IMR-90 (cell line): ENCODE measurements at regions not wholly inside any gene's neighbourhood (a gene's known extent, or its start where the extent isn't known, plus 50 kb on each side); places are given as distances from the start of the nearest gene placed in this dataset.

Source experiments
- ATAC-seq: fragments of 200-7000 bp; cut with Tn5 transposase; 2 replicates; pipeline ENCODE4 v1.9.1; 2020; ENCODE audit warnings: low read depth, mild to moderate bottlenecking, moderate library complexity
- BruUV-seq: library from RNA; stranded (reverse); fragments of 400-500 nt; replicated peaks from 2 replicates; lab custom pipeline; 2021; lab: Mats Ljungman, UMichigan
- CTCF ChIA-PET: fragments of 300-600 bp; formaldehyde crosslinking; extraction: SDS; loops from one replicate; lab custom pipeline; 2021; ENCODE audit warnings: antibody characterized with exemption; lab: Yijun Ruan, JAX
- POLR2A ChIA-PET: fragments of 300-600 bp; sonication (Branson Sonifier 250); formaldehyde crosslinking; loops from one replicate; lab custom pipeline; 2022; ENCODE audit warnings: antibody characterized with exemption; ENCODE audit not compliant: unreplicated experiment; lab: Charles Lee
- DNase-seq: peaks from one replicate; pipeline ENCODE4 v3.0.0; 2013
- H2AFZ ChIP-seq: replicated peaks from 2 replicates; pipeline ENCODE3; 2013; ENCODE audit warnings: low read length, mild to moderate bottlenecking; ENCODE audit not compliant: poor library complexity
- H2AK5ac ChIP-seq: 2 replicates; pipeline ENCODE4 v1.6.1; 2013; ENCODE audit warnings: low read depth, low read length, inconsistent platforms
- H2AK9ac ChIP-seq: replicated peaks from 2 replicates; pipeline ENCODE3; 2013; ENCODE audit warnings: mild to moderate bottlenecking, low read depth, low read length, moderate library complexity; ENCODE audit not compliant: poor library complexity
- H2BK120ac ChIP-seq: 2 replicates; pipeline ENCODE4 v1.6.1; 2013; ENCODE audit warnings: low read depth, low read length, inconsistent platforms
- H2BK15ac ChIP-seq: 3 replicates; pipeline ENCODE4 v1.6.1; 2013; ENCODE audit warnings: low read depth, low read length, inconsistent platforms
- H2BK20ac ChIP-seq: 2 replicates; pipeline ENCODE4 v1.6.1; 2013; ENCODE audit warnings: low read depth, mild to moderate bottlenecking, inconsistent platforms, low read length, moderate library complexity
- H2BK5ac ChIP-seq: 2 replicates; pipeline ENCODE4 v1.6.1; 2013; ENCODE audit warnings: mild to moderate bottlenecking, low read depth, low read length, inconsistent platforms; ENCODE audit not compliant: poor library complexity, severe bottlenecking
- H3K14ac ChIP-seq: replicated peaks from 2 replicates; pipeline ENCODE4 v1.6.1; 2013; ENCODE audit warnings: low read depth, low read length, inconsistent platforms
- H3K18ac ChIP-seq: 2 replicates; pipeline ENCODE4 v1.6.1; 2013; ENCODE audit warnings: low read depth, low read length, control low read depth
- H3K23ac ChIP-seq: 2 replicates; pipeline ENCODE4 v1.6.1; 2013; ENCODE audit warnings: low read depth, low read length, inconsistent platforms
- H3K27ac ChIP-seq: 2 replicates; pipeline ENCODE4 v1.5.1; 2013; ENCODE audit warnings: mild to moderate bottlenecking, control low read depth, low read length; ENCODE audit not compliant: insufficient read depth
- H3K27me3 ChIP-seq: 2 replicates; pipeline ENCODE4 v1.6.1; 2013; ENCODE audit warnings: low read length; ENCODE audit not compliant: control insufficient read depth, insufficient read depth
- H3K36me3 ChIP-seq: 2 replicates; pipeline ENCODE4 v1.6.1; 2013; ENCODE audit warnings: low read length, mixed read lengths; ENCODE audit not compliant: control insufficient read depth, insufficient read depth
- H3K4ac ChIP-seq: 2 replicates; pipeline ENCODE4 v1.6.1; 2013; ENCODE audit warnings: low read depth, low read length, inconsistent platforms
- H3K4me1 ChIP-seq: 2 replicates; pipeline ENCODE4 v1.6.1; 2013; ENCODE audit warnings: low read length, mixed read lengths; ENCODE audit not compliant: control insufficient read depth, insufficient read depth
- H3K4me2 ChIP-seq: 2 replicates; pipeline ENCODE4 v1.6.1; 2013; ENCODE audit warnings: low read depth, mild to moderate bottlenecking, control low read depth, low read length, moderate library complexity
- H3K4me3 ChIP-seq: 2 replicates; pipeline ENCODE4 v1.5.1; 2013; ENCODE audit warnings: low read depth, mild to moderate bottlenecking, control low read depth, low read length, moderate library complexity; ENCODE audit not compliant: insufficient read depth
- H3K56ac ChIP-seq: 2 replicates; pipeline ENCODE4 v1.6.1; 2013; ENCODE audit warnings: low read length, inconsistent platforms; ENCODE audit not compliant: insufficient read depth; ENCODE audit errors: extremely low read depth
- H3K79me1 ChIP-seq, 2 experiments: 2 replicates each; pipeline ENCODE4 v1.6.1; 2013; ENCODE audit warnings: low read length in 2 of 2, inconsistent platforms in 1 of 2, low read depth in 1 of 2
- H3K9ac ChIP-seq: 2 replicates; pipeline ENCODE4 v1.6.1; 2013; ENCODE audit warnings: low read depth, low read length, control low read depth
- H3K9me1 ChIP-seq: 2 replicates; pipeline ENCODE4 v1.6.1; 2013; ENCODE audit warnings: low read length, inconsistent platforms; ENCODE audit not compliant: insufficient read depth
- H3K9me3 ChIP-seq: 2 replicates; pipeline ENCODE4 v1.6.1; 2013; ENCODE audit warnings: low read length; ENCODE audit not compliant: control insufficient read depth, insufficient read depth
- H4K20me1 ChIP-seq: 2 replicates; pipeline ENCODE4 v1.6.1; 2013; ENCODE audit warnings: low read length, inconsistent platforms; ENCODE audit not compliant: insufficient read depth
- H4K5ac ChIP-seq: 2 replicates; pipeline ENCODE4 v1.6.1; 2013; ENCODE audit warnings: mild to moderate bottlenecking, low read depth, low read length, control low read depth
- H4K8ac ChIP-seq, 2 experiments: 2 replicates each; pipeline ENCODE4 v1.6.1; 2013; ENCODE audit warnings: low read depth in 2 of 2, low read length in 2 of 2, control low read depth in 1 of 2, inconsistent platforms in 1 of 2
- H4K91ac ChIP-seq: 2 replicates; pipeline ENCODE4 v1.6.1; 2013; ENCODE audit warnings: low read depth, low read length, inconsistent platforms; ENCODE audit not compliant: insufficient read depth
- BHLHE40 ChIP-seq: fragments of 150-350 bp; IDR thresholded peaks from 2 replicates; pipeline ENCODE4 v1.6.1; 2016; ENCODE audit warnings: mild to moderate bottlenecking, low read depth, low read length
- CEBPB ChIP-seq: IDR thresholded peaks from 2 replicates; pipeline ENCODE4 v1.6.1; 2012; ENCODE audit warnings: low read depth, low read length, improper control_type of control experiment
- CHD1 ChIP-seq: IDR thresholded peaks from 2 replicates; pipeline ENCODE4 v1.6.1; 2012; ENCODE audit warnings: low read depth, low read length, improper control_type of control experiment
- CTCF ChIP-seq: conservative IDR thresholded peaks from 2 replicates; pipeline ENCODE4 v1.5.1; 2012; ENCODE audit warnings: mild to moderate bottlenecking, low read depth, low read length, improper control_type of control experiment
- ELK1 ChIP-seq: fragments of 150-350 bp; IDR thresholded peaks from 2 replicates; pipeline ENCODE4 v1.6.1; 2016; ENCODE audit warnings: low read depth, mild to moderate bottlenecking, low read length, moderate library complexity, borderline replicate concordance
- FOS ChIP-seq: fragments of 150-350 bp; IDR thresholded peaks from 2 replicates; pipeline ENCODE4 v1.6.1; 2016; ENCODE audit warnings: low read depth, low read length
- MAFK ChIP-seq: IDR thresholded peaks from 2 replicates; pipeline ENCODE4 v1.6.1; 2012; ENCODE audit warnings: low read depth, low read length, improper control_type of control experiment
- MAZ ChIP-seq: IDR thresholded peaks from 2 replicates; pipeline ENCODE4 v1.6.1; 2012; ENCODE audit warnings: low read depth, mild to moderate bottlenecking, low read length, improper control_type of control experiment, moderate library complexity, borderline replicate concordance
- MXI1 ChIP-seq: IDR thresholded peaks from 2 replicates; pipeline ENCODE4 v1.6.1; 2012; ENCODE audit warnings: low read depth, mild to moderate bottlenecking, low read length, moderate library complexity, borderline replicate concordance
- POLR2A ChIP-seq: IDR thresholded peaks from 2 replicates; pipeline ENCODE4 v1.6.1; 2012; ENCODE audit warnings: mild to moderate bottlenecking, low read depth, low read length
- RAD21 ChIP-seq: IDR thresholded peaks from 2 replicates; pipeline ENCODE4 v1.6.1; 2012; ENCODE audit warnings: low read length, improper control_type of control experiment
- RCOR1 ChIP-seq: IDR thresholded peaks from 2 replicates; pipeline ENCODE4 v1.6.1; 2012; ENCODE audit warnings: mild to moderate bottlenecking, low read length, improper control_type of control experiment; ENCODE audit not compliant: insufficient replicate concordance
- RFX5 ChIP-seq: IDR thresholded peaks from 2 replicates; pipeline ENCODE4 v1.8.0; 2012; ENCODE audit warnings: low read depth, mild to moderate bottlenecking, low read length, moderate library complexity
- SMC3 ChIP-seq: fragments of 150-350 bp; IDR thresholded peaks from 2 replicates; pipeline ENCODE4 v1.6.1; 2016; ENCODE audit warnings: low read depth, mild to moderate bottlenecking, antibody characterized with exemption, low read length, moderate library complexity
- USF2 ChIP-seq: fragments of 150-350 bp; IDR thresholded peaks from 2 replicates; pipeline ENCODE4 v1.6.1; 2017; ENCODE audit warnings: mild to moderate bottlenecking, antibody characterized with exemption, low read length, low read depth
- WGBS, 2 experiments: methylation state at CpG; one replicate each; pipeline versions ENCODE4 v1.1.5 to v1.1.7; 2013; ENCODE audit warnings: missing lambda C conversion rate in 2 of 2; ENCODE audit not compliant: insufficient read length in 1 of 2; ENCODE audit errors: extremely low coverage in 2 of 2; 5-methylcytosine and 5-hydroxymethylcytosine counted together
- dilution Hi-C: fragments of 300-500 bp; cut with HindIII; formaldehyde crosslinking; loops from one replicate; pipeline ENCODE4 v1.14.3; 2018; ENCODE audit warnings: low sequenced_read_pairs; ENCODE audit not compliant: unreplicated experiment
- in situ Hi-C: fragments of 300-500 bp; cut with MboI; formaldehyde crosslinking; loops from 3 replicates; pipeline ENCODE4 v1.14.3; 2019; ENCODE audit warnings: low sequenced_read_pairs, inconsistent platforms, mixed read lengths
- intact Hi-C: fragments of 100-400 bp; cut with micrococcal nuclease; formaldehyde crosslinking; loops from 2 replicates; pipeline ENCODE4 v1.10.0; 2022

- Histone ChIP-seq H4K91ac (no peak overlapping the region), H2AK9ac (no peak overlapping the region), H3K36me3 (no peaks in the 10 kb centered on the region), H2BK5ac (no peak overlapping the region), H3K4ac (no peak overlapping the region), H3K4me3 (peak overlapping the region; percentile 37; the same call in 1 of the 2 replicates), H3K14ac (no peak overlapping the region), H4K5ac (no peak overlapping the region), H3K9me1 (no peaks in the 10 kb centered on the region), H4K20me1 (no peaks in the 10 kb centered on the region), H2AFZ (peak overlapping the region; percentile 38), H3K9me3 (peaks cover 2% of the 10 kb centered on the region; the same call in 1 of the 2 replicates), H3K4me2 (peak overlapping the region; percentile 84), H4K8ac (no peak overlapping the region), H3K79me1 (no peaks in the 10 kb centered on the region), H3K23ac (no peak overlapping the region; the same call in 1 of the 2 replicates), H2BK15ac (no peak overlapping the region), H2BK120ac (peak overlapping the region; percentile 16), H2BK20ac (no peak overlapping the region), H3K27ac (peak overlapping the region; percentile 65; the same call in 1 of the 2 replicates), H3K27me3 (no peaks in the 10 kb centered on the region), H2AK5ac (no peak overlapping the region), H3K56ac (peak overlapping the region; percentile 13; the same call in 1 of the 2 replicates), H3K18ac (no peak overlapping the region), H3K4me1 (no peaks in the 10 kb centered on the region), H3K9ac (peak overlapping the region; percentile 68)
- in situ Hi-C loops (no loop called here), dilution Hi-C loops (no loop called here), intact Hi-C loops (loop anchor here (10.0 kb wide), 1 partner anchor 112 kb away; no protein-coding TSS in a partner anchor)
- BruUV-seq, result no TSS peak
- peak; percentile 18 for DNase-seq
- 20% methylated on average over 1 of the region's 11 CpGs; no CpG with 5 or more reads in 1 of the 2 experiments for WGBS, 2 experiments
- peak; percentile 75 for ATAC-seq
- ChIA-PET CTCF (no interaction called here), POLR2A (no interaction called here)
- TF ChIP-seq BHLHE40, result no peak
- TF ChIP-seq ELK1, result no peak
- no peak for TF ChIP-seq SMC3
- no peak for TF ChIP-seq FOS
- TF ChIP-seq RFX5, result no peak
- no peak for TF ChIP-seq POLR2A
- TF ChIP-seq MAFK, result no peak
- TF ChIP-seq CTCF, result no peak
- TF ChIP-seq MAZ, result no peak
- no peak for TF ChIP-seq CHD1
- TF ChIP-seq CEBPB, result no peak
- no peak for TF ChIP-seq RCOR1
- no peak for TF ChIP-seq USF2
- TF ChIP-seq RAD21, result no peak
- TF ChIP-seq MXI1, result no peak
Observed at GRCh38 chr5:165502893-165503691, 1997.7 kb downstream of the MAT2B start.
